Type B pancreatic cell (in vitro differentiated cells): ENCODE measurements at regions not wholly inside any gene's neighbourhood (a gene's known extent, or its start where the extent isn't known, plus 50 kb on each side); places are given as distances from the start of the nearest gene placed in this dataset.
"Not testable (repeated sequence)": the region's sequence is repeated elsewhere in the genome, so short reads cannot be mapped to it uniquely, and the experiment has no call there.

Source experiments
- DNase-seq: peaks from one replicate; pipeline ENCODE4 v3.0.0; 2021; ENCODE audit warnings: mixed read lengths; ENCODE audit not compliant: unreplicated experiment; ENCODE audit errors: extremely low spot score
- H3K27ac Mint-ChIP-seq: 2 replicates; pipeline ENCODE4 v1.8.0; 2021; ENCODE audit warnings: mild to moderate bottlenecking, mixed read lengths
- H3K27me3 Mint-ChIP-seq: 2 replicates; pipeline ENCODE4 v1.8.0; 2021; ENCODE audit warnings: mixed read lengths
- H3K36me3 Mint-ChIP-seq: 2 replicates; pipeline ENCODE4 v1.8.0; 2021; ENCODE audit warnings: mixed read lengths
- H3K4me1 Mint-ChIP-seq: one replicate; pipeline ENCODE4 v1.8.0; 2021; ENCODE audit warnings: mixed read lengths; ENCODE audit not compliant: unreplicated experiment
- H3K4me3 Mint-ChIP-seq: 2 replicates; pipeline ENCODE4 v1.8.0; 2021; ENCODE audit warnings: mild to moderate bottlenecking, mixed read lengths
- H3K9me3 Mint-ChIP-seq: 2 replicates; pipeline ENCODE4 v1.8.0; 2021; ENCODE audit warnings: mixed read lengths
- TF ChIP-seq, protein P1 (sequence below): fragments of 200-600 bp; sonication (generic); conservative IDR thresholded peaks from 2 replicates; pipeline ENCODE4 v1.5.0; 2021; ENCODE audit warnings: antibody characterized with exemption, mild to moderate bottlenecking

DNA sequence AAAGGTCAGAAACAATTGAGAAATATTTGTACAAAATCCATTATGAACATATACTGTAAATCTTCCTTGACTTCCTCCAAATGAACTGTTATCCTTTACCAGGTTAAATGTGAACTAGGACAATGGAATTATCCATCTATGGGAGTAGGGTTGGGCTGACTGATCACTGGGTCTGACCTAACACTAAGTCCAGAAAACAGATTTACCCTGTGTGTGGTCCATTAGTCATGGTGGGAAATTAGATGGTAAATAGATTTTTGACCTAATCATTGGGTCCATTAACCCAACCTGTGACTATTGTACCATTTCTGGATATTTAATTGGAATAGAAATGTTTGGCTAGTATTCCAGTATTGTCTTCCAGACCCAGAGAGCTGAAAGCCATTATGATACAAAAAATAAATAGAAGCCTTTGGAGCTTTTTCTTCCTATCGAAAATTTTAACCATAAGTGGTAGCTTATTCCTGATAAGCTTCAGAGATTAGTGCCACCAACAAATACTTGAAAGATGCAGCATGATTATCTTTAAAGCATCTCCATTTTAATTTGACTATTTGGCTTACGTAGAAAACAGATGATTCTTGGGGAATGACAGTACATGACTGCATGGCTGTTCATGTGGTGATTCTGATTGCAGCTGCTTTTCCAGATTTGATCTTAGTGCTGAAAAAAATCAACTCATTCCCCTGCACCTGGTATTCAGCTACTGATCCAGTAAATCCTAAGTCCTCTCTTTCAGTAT lies 703.2 kb upstream of the FSHR start:
- Mint-ChIP-seq H3K4me3 (no peak overlapping the region), H3K4me1 (no peaks in the 10 kb centered on the region), H3K27me3 (peaks cover 3% of the 10 kb centered on the region), H3K36me3 (no peaks in the 10 kb centered on the region), H3K27ac (no peak overlapping the region), H3K9me3 (no peaks in the 10 kb centered on the region)
- no peak for DNase-seq
- TF ChIP-seq, protein P1, sequence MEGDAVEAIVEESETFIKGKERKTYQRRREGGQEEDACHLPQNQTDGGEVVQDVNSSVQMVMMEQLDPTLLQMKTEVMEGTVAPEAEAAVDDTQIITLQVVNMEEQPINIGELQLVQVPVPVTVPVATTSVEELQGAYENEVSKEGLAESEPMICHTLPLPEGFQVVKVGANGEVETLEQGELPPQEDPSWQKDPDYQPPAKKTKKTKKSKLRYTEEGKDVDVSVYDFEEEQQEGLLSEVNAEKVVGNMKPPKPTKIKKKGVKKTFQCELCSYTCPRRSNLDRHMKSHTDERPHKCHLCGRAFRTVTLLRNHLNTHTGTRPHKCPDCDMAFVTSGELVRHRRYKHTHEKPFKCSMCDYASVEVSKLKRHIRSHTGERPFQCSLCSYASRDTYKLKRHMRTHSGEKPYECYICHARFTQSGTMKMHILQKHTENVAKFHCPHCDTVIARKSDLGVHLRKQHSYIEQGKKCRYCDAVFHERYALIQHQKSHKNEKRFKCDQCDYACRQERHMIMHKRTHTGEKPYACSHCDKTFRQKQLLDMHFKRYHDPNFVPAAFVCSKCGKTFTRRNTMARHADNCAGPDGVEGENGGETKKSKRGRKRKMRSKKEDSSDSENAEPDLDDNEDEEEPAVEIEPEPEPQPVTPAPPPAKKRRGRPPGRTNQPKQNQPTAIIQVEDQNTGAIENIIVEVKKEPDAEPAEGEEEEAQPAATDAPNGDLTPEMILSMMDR = no peak

DNA sequence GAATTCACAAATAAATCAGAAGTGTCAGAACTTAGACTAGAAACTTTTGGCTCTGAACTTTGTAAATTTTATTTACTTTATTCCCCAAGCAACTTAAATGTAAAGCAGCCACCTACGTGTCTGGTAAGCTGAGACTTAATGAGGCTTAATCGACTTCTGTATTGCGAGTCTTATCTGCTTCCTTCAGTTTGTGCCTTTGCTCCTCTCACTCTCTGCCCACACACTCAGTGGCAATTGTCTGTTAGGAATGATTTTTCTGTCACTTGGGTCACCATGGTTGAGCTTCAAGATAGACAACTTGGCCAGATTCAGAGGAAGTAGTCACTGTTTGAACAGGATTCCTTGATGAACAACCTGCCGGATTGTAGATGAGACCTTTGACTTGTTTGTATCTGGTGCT lies 691.4 kb upstream of the FSHR start:
- Mint-ChIP-seq H3K9me3 (no peaks in the 10 kb centered on the region), H3K4me3 (no peak overlapping the region), H3K27me3 (no peaks in the 10 kb centered on the region), H3K27ac (no peak overlapping the region), H3K4me1 (no peaks in the 10 kb centered on the region), H3K36me3 (no peaks in the 10 kb centered on the region)
- TF ChIP-seq, protein P1 = no peak
- DNase-seq = no peak

DNA sequence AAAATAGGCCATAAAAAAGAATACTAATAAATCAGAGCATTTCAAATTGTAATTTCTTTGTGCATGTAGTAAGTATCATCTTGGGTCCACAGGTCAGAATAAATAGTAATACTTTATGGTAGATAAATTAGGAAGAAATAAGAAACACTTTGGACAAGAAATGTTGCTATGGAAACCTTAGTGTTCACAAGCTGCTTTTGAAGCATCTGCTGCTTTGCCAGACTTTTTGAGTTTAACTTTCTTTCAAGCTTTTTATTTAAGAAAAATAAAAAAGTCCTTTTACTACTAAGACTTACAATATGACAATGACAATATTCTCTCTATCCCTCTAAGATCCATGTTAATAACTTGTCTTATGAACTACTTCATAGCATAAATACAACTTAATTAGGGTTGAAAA lies 690.7 kb upstream of the FSHR start:
- no peaks in the 10 kb centered on the region for H3K9me3 Mint-ChIP-seq
- TF ChIP-seq, protein P1 = no peak
- H3K4me1 Mint-ChIP-seq = no peaks in the 10 kb centered on the region
- H3K4me3 Mint-ChIP-seq = no peak overlapping the region
- H3K27ac Mint-ChIP-seq = no peak overlapping the region
- no peak for DNase-seq
- no peaks in the 10 kb centered on the region for H3K27me3 Mint-ChIP-seq
- H3K36me3 Mint-ChIP-seq = no peaks in the 10 kb centered on the region

DNA sequence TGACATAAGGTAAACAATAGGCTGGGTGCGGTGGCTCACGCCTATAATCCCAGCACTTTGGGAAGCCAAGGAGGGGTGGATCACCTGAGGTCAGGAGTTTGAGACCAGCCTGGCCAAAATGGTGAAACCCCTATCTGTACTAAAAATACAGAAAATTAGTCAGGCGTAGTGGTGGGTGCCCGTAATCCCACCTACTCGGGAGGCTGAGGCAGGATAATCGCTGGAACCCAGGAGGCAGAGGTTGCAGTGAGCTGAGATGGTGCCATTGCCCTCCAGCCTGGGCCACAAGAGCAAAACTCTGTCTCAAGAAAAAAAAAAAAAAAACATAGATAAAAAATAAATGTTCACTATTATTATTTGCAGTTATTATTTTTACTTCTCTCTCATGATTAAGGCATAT lies 689.8 kb upstream of the FSHR start:
- not testable (repeated sequence) for H3K27ac Mint-ChIP-seq, H3K4me1 Mint-ChIP-seq, H3K9me3 Mint-ChIP-seq, H3K36me3 Mint-ChIP-seq, H3K4me3 Mint-ChIP-seq, DNase-seq, H3K27me3 Mint-ChIP-seq

DNA sequence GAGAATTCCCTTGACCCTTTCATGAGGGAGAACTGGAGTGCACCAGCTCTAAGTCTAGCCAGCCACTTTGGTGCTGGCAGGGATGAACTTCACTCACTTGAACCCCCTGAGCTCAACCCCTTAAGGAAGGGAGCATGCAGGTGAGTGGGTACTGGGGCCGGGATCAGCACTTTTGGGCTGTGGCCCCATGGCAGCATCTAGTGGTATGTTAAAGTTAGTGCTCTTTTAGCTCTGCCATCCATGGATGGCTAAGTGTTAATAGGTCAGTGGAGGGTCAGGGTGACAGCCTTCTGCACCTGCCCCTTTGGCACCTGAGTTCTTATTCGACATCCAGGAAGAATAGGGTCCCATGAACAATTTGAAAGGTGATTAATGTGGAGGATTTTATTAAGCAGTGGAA lies 689.0 kb upstream of the FSHR start:
- Mint-ChIP-seq H3K27me3 (no peaks in the 10 kb centered on the region), H3K4me3 (no peak overlapping the region), H3K27ac (no peak overlapping the region), H3K36me3 (no peaks in the 10 kb centered on the region), H3K4me1 (no peaks in the 10 kb centered on the region), H3K9me3 (no peaks in the 10 kb centered on the region)
- TF ChIP-seq, protein P1 = no peak
- DNase-seq = no peak

DNA sequence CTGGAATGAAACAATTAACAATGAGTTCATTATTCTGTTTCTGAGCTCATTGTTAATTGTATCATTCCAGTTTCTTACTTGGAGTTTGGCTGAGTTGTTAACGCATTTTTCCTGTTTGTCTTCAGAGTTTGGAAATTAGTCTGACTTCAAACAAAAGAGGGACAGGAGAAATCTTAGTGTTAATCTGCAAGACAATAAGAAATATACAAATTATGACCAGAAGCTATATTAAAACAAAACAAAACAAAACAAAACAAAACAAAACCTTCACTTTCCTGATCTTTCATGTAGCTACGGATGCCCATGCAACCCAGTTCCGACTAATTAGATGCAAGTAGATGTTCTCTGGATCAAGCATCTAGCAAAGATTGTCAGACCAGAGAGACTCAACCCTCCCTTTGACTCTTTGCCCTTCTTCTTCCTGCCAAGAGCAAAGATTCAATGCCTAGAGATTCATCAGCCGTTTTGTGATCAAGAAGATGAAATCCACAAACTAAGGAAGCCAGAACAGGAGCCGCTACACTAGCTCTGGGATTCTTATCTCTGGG lies 686.2 kb upstream of the FSHR start:
- Mint-ChIP-seq H3K27ac (no peak overlapping the region), H3K4me1 (peaks cover 9% of the 10 kb centered on the region), H3K9me3 (no peaks in the 10 kb centered on the region), H3K4me3 (no peak overlapping the region), H3K27me3 (no peaks in the 10 kb centered on the region), H3K36me3 (no peaks in the 10 kb centered on the region)
- no peak for DNase-seq
- TF ChIP-seq, protein P1 = no peak
